GM19438 (cell line): ENCODE measurements at regions not wholly inside any gene's neighbourhood (a gene's known extent, or its start where the extent isn't known, plus 50 kb on each side); places are given as distances from the start of the nearest gene placed in this dataset.

ENCODE experiments used
- ATAC-seq: cut with Tn5 transposase; IDR thresholded peaks from one replicate; pipeline ENCODE4 v1.9.1; 2021; ENCODE audit warnings: low read depth; ENCODE audit not compliant: unreplicated experiment

DNA sequence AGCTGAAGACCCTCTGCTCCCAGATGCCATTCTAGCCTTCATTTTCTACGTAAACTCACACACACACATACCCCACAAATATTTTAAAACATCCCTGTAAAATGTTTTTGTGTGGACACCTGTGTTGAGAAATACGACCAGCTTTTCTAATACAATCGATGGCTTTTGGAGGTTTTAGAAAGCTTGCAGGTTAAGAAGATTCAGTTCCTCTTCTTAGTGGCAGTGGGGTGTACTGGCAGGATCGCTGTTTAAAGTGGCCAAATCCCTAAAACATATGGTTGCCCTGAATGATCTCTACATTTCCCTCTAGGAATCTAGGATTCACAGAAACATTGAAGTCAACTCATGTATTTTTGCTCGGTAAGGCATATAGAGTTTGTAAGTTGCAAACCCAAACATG lies 236.3 kb downstream of the NSG2 start:
- no peak for ATAC-seq

DNA sequence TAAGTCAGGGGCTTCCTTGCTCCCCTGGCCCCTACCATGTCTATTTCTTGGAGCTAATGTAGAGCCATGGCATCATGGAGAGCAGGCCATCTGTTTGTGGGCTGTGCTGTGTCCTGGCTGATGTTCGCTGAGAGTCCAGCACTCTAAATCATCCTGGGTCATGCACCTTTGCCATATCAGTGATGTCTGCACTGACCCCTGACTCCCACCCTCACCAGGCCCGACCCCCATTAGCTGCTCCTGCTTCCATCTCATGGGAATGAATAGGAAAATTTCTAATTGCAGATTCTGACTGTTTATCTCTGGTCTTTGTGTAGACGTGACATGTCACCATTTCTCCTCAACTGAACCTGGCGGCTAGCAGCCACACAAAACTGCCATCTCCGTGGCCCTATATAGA lies 236.9 kb downstream of the NSG2 start:
- ATAC-seq, result no peak

DNA sequence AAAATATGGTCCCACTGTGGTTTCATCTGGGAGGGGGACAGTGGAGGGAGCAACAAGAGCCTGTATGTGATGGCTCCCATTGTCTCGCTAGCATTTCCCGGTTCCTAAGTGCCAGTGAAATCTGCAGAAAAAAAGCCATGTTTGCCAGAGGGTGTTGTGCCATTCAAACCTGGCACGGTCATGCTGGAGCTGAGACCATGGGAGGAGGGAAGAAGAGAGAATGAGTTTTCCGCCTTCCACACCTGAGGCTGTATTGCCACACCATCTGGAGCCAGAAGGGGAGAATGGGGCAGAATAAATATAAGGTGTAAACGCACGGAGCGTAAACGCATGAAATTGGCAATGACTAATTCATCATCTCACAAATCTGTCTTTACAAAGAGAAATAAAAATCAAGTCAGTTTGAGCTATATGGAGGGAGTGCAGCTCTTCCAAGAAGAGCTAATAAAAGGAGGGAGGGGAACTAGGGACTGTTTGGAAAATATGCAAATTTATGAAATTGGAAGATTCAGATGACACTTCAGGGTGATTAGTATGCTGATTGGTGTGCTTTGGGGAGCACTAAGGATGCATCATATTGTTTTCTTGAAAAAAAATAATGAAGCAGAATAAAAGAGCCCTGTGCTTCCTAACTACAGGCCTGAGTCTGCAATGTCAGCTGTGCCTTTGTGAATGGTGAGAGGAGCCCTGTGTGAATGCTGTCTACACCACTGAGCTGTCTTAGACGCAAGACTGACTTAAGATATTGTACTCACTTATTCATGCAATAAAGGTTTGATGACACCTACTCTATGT lies 237.9 kb downstream of the NSG2 start:
- no peak for ATAC-seq

DNA sequence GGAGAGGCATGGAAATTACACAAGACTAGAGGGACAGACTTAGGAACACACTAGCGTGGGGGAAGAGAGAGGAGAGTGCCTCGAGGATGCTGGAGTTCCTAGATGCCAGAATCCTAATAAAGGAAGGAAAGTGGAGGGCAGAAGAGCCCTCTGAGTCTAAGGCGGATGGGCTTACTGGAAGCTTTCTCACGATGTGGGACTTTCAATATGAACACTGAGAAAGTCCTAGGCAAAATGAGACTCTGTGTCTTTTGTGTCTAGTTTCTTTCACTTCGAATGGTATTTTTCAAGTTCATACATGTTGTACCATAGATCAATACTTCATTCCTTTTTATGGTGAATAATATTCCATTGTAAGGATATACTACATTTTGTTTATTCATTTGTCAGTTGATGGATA lies 239.4 kb downstream of the NSG2 start:
- no peak for ATAC-seq

DNA sequence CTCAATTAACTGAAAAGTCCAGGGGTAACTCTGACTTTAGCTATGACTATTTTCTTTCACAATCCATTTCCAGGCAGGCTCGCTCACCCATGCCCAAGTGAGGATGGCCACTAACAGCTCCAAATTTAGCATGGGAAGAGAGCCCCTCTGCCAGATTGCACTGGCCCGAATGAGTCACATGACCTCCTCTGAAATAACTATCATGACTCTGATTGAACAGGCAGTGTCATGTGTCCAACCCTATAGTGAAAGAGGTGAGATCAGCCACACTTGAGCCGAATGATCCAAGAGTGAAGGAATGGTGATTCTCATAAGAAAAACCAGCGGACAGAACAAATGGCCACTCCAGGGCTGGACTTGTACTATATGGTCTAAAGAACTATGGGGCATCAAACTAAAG lies 242.3 kb downstream of the NSG2 start:
- ATAC-seq, result no peak

GRCh38 chr5:174288439-174288838 lies 242.9 kb downstream of the NSG2 start:
- ATAC-seq, result no peak

GRCh38 chr5:174291162-174291561 lies 245.7 kb downstream of the NSG2 start:
- no peak for ATAC-seq

DNA sequence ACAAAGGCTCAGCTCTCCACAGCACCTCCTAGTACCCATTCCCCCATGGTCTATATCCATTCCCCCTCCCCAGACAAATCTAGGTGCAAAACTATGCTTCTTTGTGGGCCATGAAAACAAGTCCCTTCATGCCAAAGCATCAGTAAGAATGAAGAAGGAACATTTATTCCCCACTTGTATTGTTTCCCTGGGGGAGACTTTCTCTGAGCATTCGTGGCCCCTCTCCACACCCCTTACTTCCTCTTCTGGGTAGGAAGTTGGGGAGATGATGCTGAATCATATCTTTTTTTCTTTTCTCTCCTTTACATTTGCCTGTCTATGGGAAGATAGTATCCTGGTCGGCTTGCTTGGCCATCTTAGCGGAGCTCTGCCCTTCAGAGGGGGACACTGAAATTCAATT lies 246.8 kb downstream of the NSG2 start:
- ATAC-seq, result no peak

DNA sequence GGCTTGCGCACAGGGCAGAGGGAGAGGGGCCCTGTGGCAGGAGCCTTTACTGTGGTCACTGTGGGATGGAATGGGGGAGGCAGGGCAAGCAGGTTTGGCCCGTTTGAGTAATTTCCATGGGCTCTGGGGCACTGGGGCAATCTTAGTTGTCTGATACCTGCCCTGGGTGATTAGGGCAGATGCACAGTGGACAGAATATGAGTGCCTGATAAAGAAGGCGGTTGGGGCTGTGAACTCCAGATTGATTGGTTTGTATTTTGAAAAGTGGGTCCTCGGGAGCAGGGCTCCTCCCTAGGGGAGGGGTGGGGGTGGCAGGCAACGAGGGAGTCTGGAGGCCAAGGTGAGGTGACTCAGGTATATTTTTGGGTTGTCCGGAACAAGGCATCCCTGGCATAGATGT lies 247.5 kb downstream of the NSG2 start:
- ATAC-seq, result no peak

DNA sequence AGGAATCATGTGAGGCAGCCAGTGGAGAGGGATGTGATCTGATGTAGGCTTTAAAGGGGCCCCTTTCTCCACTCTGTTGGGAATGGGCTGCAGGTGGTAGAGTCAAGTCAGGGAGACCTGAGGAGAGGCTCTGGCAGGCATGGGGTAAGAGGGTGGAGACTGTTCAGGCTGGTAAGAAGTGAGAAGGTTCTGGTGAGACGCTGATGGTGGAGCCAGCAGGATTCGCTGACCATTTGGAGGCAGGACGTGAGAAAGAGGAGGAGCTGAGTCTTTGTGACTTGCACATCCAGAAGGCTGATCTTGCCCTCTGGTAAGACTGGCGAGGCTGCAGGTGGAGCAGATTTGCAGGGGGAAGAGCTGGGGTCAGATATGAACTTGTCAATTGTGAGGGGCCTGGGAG lies 248.0 kb downstream of the NSG2 start:
- ATAC-seq, result no peak

DNA sequence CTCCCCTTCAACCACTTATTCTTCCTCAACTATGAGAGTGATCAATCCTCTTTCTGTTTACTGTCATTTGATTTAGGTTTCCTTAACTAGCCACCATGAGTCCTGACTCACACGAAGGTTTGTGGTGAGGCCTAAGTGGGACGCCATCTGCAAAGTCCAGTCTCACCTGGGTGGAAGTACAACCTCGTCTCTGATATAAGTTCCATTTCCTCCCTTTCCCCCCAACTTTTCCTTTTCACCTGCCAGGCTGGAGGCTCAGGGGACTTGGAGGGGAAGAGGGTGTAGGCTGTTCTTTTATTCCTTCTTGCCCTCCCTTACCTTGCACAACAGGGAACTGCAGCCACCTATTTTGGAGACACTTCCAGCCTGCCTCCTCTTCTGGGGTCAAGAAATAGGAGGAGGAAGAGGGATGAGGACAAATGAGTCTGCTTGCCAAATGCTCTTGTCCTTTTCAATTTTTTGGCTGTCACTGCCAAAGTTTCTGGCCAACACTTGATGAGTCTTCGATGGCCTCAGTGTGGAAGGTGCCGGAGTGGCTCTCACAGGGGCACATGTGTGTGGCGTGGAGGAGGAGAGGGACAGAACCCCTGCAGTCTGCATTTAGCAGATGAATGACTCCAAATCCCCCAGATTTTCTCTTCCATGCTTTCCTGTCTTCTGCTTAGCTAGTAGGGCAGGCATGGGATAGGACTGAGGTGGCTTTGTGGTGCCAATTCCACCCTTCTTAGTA lies 249.6 kb downstream of the NSG2 start:
- ATAC-seq, result no peak

- ATAC-seq, result no peak
Observed at GRCh38 chr5:174295702-174296436, 250.4 kb downstream of the NSG2 start.

GRCh38 chr5:174300118-174300940 lies 254.8 kb downstream of the NSG2 start:
- no peak for ATAC-seq

GRCh38 chr5:174300941-174301761 lies 255.6 kb downstream of the NSG2 start:
- ATAC-seq, result no peak

DNA sequence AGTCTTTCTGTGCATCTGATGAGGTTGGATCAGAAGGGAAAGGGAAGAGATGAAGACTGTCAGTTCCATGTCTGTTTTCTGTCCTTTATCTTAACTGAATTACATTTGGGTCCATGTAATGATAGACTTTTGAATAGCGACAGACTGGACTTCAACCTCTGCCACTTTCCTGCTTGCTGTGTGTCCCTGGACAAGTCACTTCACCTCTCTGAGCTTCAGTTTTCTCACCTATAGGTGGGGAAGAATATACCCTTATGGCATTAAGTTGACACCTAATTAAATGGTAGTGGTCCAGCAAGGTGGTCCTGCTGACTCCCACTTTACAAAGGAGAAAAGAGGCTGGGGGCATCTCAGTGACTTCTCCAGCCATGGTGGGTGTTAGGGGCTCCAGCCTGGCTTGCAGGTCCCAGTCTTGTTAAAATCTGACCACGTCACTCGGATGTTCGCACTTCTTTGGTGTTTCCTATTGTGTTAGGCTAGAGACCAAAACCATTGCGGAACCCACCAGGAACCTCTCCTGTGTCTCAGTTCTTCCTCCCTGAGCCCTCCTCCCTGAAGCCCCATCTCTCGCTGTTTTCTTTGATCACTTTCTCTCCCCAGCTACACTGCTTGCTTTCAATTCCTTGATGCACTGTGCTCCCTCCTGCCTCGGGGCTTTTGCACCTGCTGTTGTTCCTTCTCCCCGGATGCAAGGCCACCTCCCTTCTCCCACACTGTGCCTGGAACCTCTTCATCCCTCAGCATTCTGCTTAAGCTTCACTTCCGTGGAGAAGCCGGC lies 256.5 kb downstream of the NSG2 start:
- no peak for ATAC-seq

- ATAC-seq, result no peak
Observed at GRCh38 chr5:174303035-174303434, 257.5 kb downstream of the NSG2 start.

DNA sequence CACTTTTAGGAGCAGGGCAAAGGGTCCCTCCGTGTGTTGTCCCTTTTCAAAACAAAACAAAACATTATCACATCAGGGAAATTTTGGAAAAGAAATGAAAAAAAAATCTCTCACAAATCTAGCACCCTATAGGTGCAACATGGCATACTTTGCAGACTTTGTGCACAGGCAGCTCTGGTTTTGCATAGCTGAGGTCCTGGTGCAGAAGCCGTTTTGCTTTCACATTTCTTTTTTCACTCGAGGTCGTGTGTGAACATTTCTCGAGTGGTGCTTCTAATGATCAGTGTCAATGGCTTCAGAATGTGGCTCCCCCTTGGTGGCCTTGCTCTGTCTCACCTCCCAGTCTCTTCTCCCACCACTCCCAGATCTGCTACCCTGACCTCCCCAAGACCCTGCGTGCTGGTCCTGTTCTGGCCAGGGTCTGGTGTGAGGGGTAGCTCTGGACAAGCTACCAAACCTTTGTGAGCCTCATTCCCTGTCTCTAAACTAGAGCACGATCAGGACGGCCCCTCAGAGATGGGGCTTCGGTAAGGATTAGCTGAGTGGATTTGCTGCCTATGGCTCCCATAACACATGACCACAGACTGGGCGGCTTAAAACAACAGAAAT lies 258.0 kb downstream of the NSG2 start:
- ATAC-seq, result no peak

GRCh38 chr5:174305241-174305681 lies 259.8 kb downstream of the NSG2 start:
- ATAC-seq, result no peak
